ENCODE measurements at regions not wholly inside any gene's neighbourhood (a gene's known extent, or its start where the extent isn't known, plus 50 kb on each side); places are given as distances from the start of the nearest gene placed in this dataset.

DNA sequence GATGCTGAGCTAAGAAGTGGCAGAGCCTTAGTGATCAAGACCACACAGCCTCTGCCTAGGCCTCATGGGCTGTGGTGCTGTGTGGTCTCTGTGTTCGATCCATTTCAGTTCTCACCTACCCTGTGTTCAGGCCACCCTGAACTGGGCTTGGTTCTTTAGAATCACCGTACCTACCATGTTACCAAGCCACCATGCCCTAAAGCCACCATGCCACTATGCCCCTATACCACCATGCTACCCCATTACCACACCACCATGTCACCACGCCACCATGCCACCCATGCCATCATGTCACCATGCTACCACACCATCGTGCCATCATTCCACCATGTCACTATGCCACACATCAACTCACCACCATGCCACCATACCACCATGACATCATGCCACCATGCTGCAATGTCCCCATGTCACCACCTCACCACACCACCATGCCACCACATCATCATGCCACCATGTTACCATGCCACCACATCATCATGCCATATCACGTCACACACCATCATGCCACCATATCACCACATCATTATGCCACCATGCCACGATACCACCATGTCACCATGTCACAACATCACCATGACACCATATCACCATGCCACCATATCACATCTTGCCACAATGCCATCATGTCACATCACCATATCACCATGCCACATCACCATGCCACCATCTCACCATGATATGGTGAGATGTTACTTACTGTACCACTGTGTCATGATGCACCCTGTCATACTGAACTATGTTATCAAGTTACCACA, 191.0 kb upstream of the ARL4C start:
- Histone ChIP-seq H3K4me1 (ENCODE audit: control insufficient read depth in 3 of 3, insufficient read depth in 3 of 3, low read length in 3 of 3) (peaks cover 6 to 10% (median 8%) of the 10 kb centered on the region in 3 donors), H3K27me3 (ENCODE audit: control insufficient read depth in 3 of 3, insufficient read depth in 3 of 3, low read length in 3 of 3) (peaks cover 0 to 5% (median 0%) of the 10 kb centered on the region in 3 donors), H3K27ac (ENCODE audit: low read depth, low read length) (no peak overlapping the region), H3K9me3 (ENCODE audit: control insufficient read depth in 3 of 3, low read length in 3 of 3) (peaks cover 0 to 5% (median 0%) of the 10 kb centered on the region in 3 donors), H3K9ac (ENCODE audit: low read depth in 1 of 3, low read length in 3 of 3) (no peak overlapping the region), H3K4me3 (ENCODE audit: low read length in 3 of 3) (no peak overlapping the region), H3K36me3 (ENCODE audit: control insufficient read depth in 3 of 3, insufficient read depth in 3 of 3, low read length in 3 of 3) (no peaks in the 10 kb centered on the region)

DNA sequence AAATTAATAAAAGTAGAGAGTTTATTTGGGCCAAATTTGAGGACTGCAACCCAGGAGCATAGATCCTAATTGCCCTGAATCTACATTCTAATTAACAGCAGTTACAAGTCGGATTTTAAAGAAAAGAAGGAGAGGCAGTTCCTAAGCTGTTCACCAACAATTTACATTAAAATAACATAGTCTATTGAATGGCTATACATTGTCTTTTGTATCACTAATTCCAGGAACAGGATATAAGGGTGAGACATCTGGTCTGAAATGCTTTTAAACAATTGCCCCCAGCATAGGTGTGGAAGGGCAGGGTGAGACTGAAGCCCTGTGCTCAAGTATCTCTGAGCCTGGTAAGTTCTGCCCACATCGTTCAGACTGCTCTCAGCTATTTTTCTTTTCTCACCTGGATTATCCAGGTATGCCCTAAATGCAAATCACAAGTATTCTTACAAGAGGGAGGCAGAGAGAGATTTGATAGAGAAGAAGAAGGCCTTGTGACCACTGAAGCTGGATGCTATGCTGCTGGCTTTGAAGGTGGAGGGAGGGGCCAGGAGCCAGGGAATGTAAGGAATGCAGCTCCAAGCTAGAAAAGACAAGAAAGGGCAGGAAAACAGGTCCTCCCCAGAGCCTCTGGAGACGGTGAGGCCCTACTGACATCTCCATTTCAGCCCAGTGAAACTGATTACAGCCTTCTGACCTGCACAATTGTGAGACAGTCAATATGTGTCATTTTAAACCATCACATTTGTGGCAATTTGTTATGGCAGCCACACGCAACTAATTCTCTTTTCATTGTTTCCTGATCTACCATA, 189.4 kb upstream of the ARL4C start:
- H3K36me3 ChIP-seq (ENCODE audit: control insufficient read depth in 3 of 3, insufficient read depth in 3 of 3, low read length in 3 of 3), result no peaks in the 10 kb centered on the region
- no peak overlapping the region for H3K9ac ChIP-seq (ENCODE audit: low read depth in 1 of 3, low read length in 3 of 3)
- peaks cover 6 to 10% (median 7%) of the 10 kb centered on the region in 3 donors for H3K4me1 ChIP-seq (ENCODE audit: control insufficient read depth in 3 of 3, insufficient read depth in 3 of 3, low read length in 3 of 3)
- peaks cover 0 to 5% (median 0%) of the 10 kb centered on the region in 3 donors for H3K9me3 ChIP-seq (ENCODE audit: control insufficient read depth in 3 of 3, low read length in 3 of 3)
- H3K4me3 ChIP-seq (ENCODE audit: low read length in 3 of 3), result no peak overlapping the region
- peaks cover 0 to 5% (median 0%) of the 10 kb centered on the region in 3 donors for H3K27me3 ChIP-seq (ENCODE audit: control insufficient read depth in 3 of 3, insufficient read depth in 3 of 3, low read length in 3 of 3)
- H3K27ac ChIP-seq (ENCODE audit: low read depth, low read length), result no peak overlapping the region

DNA sequence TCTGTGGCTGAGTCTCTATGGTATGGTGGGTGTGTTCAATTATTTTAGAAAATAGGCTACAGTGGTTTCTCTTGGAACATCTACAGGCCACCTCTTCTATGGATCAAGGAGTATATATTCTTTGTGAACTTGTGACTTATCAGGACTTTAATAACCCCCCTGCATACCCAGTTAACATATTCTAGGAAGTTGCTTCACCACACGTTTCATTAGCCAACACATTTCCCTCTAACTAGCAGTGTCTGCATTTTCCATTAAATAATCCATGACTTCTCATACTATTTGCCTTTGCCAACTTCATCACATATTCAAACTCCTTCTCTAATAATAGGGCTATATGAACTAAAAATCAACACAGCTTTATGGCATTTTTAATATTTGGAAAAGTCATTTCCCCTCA, 187.6 kb upstream of the ARL4C start:
- Histone ChIP-seq H3K4me3 (ENCODE audit: low read length in 3 of 3) (no peak overlapping the region), H3K27me3 (ENCODE audit: control insufficient read depth in 3 of 3, insufficient read depth in 3 of 3, low read length in 3 of 3) (peaks cover 0 to 5% (median 0%) of the 10 kb centered on the region in 3 donors), H3K27ac (ENCODE audit: low read depth, low read length) (no peak overlapping the region), H3K9me3 (ENCODE audit: control insufficient read depth in 3 of 3, low read length in 3 of 3) (peaks cover 0 to 5% (median 0%) of the 10 kb centered on the region in 3 donors), H3K4me1 (ENCODE audit: control insufficient read depth in 3 of 3, insufficient read depth in 3 of 3, low read length in 3 of 3) (peaks cover 0 to 8% (median 0%) of the 10 kb centered on the region in 3 donors), H3K9ac (ENCODE audit: low read depth in 1 of 3, low read length in 3 of 3) (no peak overlapping the region), H3K36me3 (ENCODE audit: control insufficient read depth in 3 of 3, insufficient read depth in 3 of 3, low read length in 3 of 3) (no peaks in the 10 kb centered on the region)

DNA sequence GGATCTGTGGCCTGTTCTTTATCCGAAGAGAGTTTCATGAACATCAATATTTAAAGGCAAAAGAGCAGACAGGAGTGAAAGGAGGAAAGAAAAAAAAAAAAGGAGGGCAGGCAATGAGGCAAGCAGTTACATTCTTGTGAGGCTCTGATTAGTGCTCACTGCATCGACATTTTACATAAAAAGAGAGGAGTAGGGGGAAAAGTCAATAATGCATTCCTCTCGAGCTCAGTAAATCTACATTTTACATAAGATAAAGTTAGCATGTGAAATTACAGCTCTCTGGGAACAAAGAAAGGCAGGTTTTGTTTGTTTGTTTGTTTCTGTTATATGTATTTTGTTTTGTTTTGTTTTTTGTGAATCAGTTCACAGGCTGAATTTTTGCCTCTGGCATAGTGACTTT, 187.1 kb upstream of the ARL4C start:
- Histone ChIP-seq H3K36me3 (ENCODE audit: control insufficient read depth in 3 of 3, insufficient read depth in 3 of 3, low read length in 3 of 3) (no peaks in the 10 kb centered on the region), H3K9me3 (ENCODE audit: control insufficient read depth in 3 of 3, low read length in 3 of 3) (peaks cover 0 to 5% (median 0%) of the 10 kb centered on the region in 3 donors), H3K4me1 (ENCODE audit: control insufficient read depth in 3 of 3, insufficient read depth in 3 of 3, low read length in 3 of 3) (peaks cover under 1 to 11% (median 2%) of the 10 kb centered on the region in 3 donors), H3K27me3 (ENCODE audit: control insufficient read depth in 3 of 3, insufficient read depth in 3 of 3, low read length in 3 of 3) (peaks cover 0 to 5% (median 0%) of the 10 kb centered on the region in 3 donors), H3K9ac (ENCODE audit: low read depth in 1 of 3, low read length in 3 of 3) (no peak overlapping the region), H3K4me3 (ENCODE audit: low read length in 3 of 3) (no peak overlapping the region), H3K27ac (ENCODE audit: low read depth, low read length) (no peak overlapping the region)

DNA sequence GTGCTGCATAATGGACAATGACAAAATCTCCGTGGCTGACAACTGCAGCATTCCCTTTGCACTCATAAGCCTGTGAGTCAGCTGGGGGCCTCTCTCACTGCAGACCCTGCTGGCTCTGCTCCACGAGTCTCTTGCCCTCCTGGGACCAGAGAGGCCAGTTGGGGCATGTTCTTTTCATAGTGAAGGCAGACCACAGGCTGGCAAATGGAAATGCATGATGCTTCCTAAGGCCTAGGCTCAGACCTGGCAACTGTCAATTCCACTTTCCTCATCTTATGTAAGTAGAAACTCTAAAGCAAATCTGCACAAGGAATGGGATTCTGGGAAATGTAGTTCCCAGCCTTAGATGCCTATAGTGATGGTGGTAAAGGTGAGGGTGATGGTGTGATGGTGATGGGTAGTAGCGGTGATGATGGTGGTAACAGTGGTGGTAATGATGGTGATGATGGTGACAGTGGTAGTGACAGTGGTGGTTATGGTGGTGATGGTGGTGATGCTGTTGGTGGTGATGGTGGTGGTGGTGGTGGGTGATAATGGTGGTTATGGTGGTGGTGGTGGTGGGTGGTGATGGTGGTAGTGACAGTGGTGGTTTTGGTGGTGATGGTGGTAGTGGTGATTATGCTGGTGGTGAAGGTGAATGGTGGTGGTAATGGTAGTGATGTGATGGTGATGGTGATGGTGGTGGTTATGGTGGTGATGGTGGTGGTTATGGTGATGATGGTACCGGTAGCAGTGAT, 185.8 kb upstream of the ARL4C start:
- H3K9me3 ChIP-seq (ENCODE audit: control insufficient read depth in 3 of 3, low read length in 3 of 3), result no peaks in the 10 kb centered on the region
- H3K4me1 ChIP-seq (ENCODE audit: control insufficient read depth in 3 of 3, insufficient read depth in 3 of 3, low read length in 3 of 3), result peaks cover 2 to 14% (median 9%) of the 10 kb centered on the region in 3 donors
- no peak overlapping the region for H3K27ac ChIP-seq (ENCODE audit: low read depth, low read length)
- no peak overlapping the region for H3K4me3 ChIP-seq (ENCODE audit: low read length in 3 of 3)
- no peak overlapping the region for H3K9ac ChIP-seq (ENCODE audit: low read depth in 1 of 3, low read length in 3 of 3)
- no peaks in the 10 kb centered on the region for H3K36me3 ChIP-seq (ENCODE audit: control insufficient read depth in 3 of 3, insufficient read depth in 3 of 3, low read length in 3 of 3)
- peaks cover 0 to under 1% (median 0%) of the 10 kb centered on the region in 3 donors for H3K27me3 ChIP-seq (ENCODE audit: control insufficient read depth in 3 of 3, insufficient read depth in 3 of 3, low read length in 3 of 3)

DNA sequence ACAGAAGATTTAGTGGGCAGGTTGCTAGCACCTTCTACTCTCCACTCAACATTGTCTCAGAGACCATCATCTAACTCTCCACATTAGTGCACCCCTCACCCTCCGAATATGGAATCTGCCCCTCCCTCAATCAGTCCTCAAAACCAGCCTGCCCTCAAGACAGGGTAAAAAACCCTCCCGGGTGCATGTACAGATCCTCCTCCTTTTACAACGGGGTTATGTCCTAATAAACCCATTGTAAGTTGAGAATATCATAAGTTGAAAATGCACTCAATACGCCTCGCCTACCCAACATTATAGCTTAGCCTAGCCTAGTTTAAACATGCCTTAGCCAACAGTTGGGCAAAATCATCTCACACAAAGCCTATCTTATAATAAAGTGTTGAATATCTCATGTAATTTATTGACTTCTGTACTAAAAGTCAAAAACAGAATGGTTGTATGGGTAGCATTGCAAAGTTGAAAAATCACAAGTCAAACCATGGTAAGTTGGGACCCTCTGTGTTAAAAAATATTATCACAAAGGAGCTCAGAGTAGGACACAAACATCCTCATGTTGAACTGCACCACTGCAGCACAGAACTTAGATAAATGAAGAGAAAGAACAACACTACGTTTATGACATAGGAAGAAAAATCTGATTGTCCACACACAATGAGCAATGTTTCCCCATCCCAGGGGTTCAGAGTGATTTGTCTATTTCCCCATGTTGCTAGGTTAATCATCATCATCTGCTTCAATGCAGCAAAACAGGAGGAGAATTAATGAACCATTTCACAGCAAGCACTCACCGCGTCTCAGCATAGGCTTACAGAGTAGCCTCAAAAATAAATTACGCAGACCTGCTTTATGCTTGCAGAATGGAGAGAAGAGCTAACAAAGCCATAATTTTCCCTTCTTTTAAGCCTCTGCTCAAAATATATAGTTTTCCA, 184.1 kb upstream of the ARL4C start:
- Histone ChIP-seq H3K9ac (ENCODE audit: low read depth in 1 of 3, low read length in 3 of 3) (no peak overlapping the region), H3K36me3 (ENCODE audit: control insufficient read depth in 3 of 3, insufficient read depth in 3 of 3, low read length in 3 of 3) (no peaks in the 10 kb centered on the region), H3K27ac (ENCODE audit: low read depth, low read length) (no peak overlapping the region), H3K27me3 (ENCODE audit: control insufficient read depth in 3 of 3, insufficient read depth in 3 of 3, low read length in 3 of 3) (no peaks in the 10 kb centered on the region), H3K4me3 (ENCODE audit: low read length in 3 of 3) (no peak overlapping the region), H3K4me1 (ENCODE audit: control insufficient read depth in 3 of 3, insufficient read depth in 3 of 3, low read length in 3 of 3) (peaks cover 2 to 14% (median 9%) of the 10 kb centered on the region in 3 donors), H3K9me3 (ENCODE audit: control insufficient read depth in 3 of 3, low read length in 3 of 3) (no peaks in the 10 kb centered on the region)

DNA sequence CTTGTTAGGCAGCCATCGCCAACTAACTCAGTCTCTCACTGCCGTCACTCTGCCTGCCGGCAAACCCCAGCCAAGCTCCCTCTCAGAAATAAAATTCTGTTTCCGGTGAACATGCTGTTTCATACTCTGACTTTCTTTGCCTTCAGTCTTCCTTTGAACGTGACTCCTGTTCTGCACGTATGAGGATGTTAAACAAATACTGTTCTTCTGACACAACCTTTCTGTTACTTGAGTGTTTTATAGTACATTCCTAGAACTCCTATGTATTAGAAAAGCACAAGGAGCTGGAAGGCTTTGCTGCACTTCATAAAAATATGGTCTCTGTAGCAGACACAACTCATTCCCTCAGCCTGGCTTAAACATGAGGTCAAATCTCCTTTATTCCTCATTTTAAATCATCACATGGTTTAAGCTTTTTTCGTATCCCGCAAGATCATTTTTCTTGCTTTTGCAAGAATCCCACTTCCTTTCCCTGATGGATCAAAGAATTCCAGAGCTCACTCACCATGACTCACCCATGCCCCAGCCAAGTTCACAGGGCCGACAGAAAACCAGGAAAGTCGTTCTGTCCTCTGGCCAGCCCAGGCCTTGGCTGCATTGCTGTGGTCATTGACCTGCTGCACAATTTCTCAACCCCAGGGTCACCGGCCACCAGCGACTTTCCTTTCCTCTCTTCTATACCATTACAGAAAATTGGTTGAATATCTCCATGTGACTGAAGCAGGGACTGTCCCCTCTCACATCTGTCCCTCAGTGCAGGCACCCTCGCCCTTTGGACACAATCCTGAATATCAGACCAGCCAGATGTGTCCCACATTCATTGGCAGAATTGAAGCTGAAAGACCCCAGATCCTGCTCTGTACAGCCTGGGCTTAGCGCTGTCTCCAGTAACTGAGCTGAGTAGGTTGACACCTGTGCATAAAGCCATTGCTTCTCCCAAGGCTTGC, 183.1 kb upstream of the ARL4C start:
- Histone ChIP-seq H3K4me3 (ENCODE audit: low read length in 3 of 3) (no peak overlapping the region), H3K9ac (ENCODE audit: low read depth in 1 of 3, low read length in 3 of 3) (no peak overlapping the region), H3K4me1 (ENCODE audit: control insufficient read depth in 3 of 3, insufficient read depth in 3 of 3, low read length in 3 of 3) (peaks cover 2 to 14% (median 9%) of the 10 kb centered on the region in 3 donors), H3K9me3 (ENCODE audit: control insufficient read depth in 3 of 3, low read length in 3 of 3) (no peaks in the 10 kb centered on the region), H3K27ac (ENCODE audit: low read depth, low read length) (peak overlapping the region; percentile 25), H3K27me3 (ENCODE audit: control insufficient read depth in 3 of 3, insufficient read depth in 3 of 3, low read length in 3 of 3) (no peaks in the 10 kb centered on the region), H3K36me3 (ENCODE audit: control insufficient read depth in 3 of 3, insufficient read depth in 3 of 3, low read length in 3 of 3) (no peaks in the 10 kb centered on the region)

DNA sequence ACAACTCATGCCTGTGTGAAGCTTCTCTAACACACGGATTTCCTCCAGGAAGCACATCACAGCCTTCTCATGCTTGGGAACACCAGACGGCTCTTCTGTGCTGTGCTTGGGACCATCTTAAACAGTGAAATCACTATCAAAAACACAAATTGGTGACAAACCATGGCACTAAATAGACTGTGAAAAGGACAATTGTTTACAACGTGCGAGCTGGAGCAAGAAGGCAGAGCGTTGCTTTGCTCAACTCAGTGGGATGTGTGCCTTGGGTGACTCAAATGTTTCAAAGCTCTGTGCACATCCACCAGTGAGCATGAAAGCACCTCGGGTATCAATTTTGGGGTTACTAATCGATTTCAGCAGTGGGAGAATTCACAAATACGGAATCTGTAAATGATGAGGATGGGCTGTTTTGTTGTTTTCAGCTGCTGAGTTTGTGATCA, 182.4 kb upstream of the ARL4C start:
- H3K27me3 ChIP-seq (ENCODE audit: control insufficient read depth in 3 of 3, insufficient read depth in 3 of 3, low read length in 3 of 3), result no peaks in the 10 kb centered on the region
- peak overlapping the region; percentile 25 for H3K27ac ChIP-seq (ENCODE audit: low read depth, low read length)
- H3K9me3 ChIP-seq (ENCODE audit: control insufficient read depth in 3 of 3, low read length in 3 of 3), result no peaks in the 10 kb centered on the region
- H3K36me3 ChIP-seq (ENCODE audit: control insufficient read depth in 3 of 3, insufficient read depth in 3 of 3, low read length in 3 of 3), result no peaks in the 10 kb centered on the region
- no peak overlapping the region for H3K9ac ChIP-seq (ENCODE audit: low read depth in 1 of 3, low read length in 3 of 3)
- no peak overlapping the region for H3K4me3 ChIP-seq (ENCODE audit: low read length in 3 of 3)
- H3K4me1 ChIP-seq (ENCODE audit: control insufficient read depth in 3 of 3, insufficient read depth in 3 of 3, low read length in 3 of 3), result peaks cover 2 to 14% (median 9%) of the 10 kb centered on the region in 3 donors

Measured in skeletal muscle tissue (tissue), 3 donors.